ENCODE measurements at regions not wholly inside any gene's neighbourhood (a gene's known extent, or its start where the extent isn't known, plus 50 kb on each side); places are given as distances from the start of the nearest gene placed in this dataset.

DNA sequence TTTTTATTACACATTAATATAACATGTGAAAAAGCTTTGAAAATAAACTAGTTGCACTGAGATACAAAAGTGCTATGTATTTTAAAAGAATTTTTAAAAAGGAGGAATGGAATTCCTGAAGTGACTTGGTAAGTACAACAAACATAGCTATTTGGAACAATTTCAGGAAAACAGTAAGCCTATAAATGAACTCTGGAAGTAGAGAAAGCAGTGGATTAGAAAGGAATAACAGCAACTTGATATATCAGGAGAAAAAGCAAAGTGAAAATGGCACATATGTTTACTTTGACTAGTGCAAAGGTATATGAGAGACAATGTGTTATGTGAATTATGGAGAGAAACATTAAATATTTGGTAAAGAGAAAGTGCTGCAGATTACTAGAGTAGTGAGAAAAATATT lies 811.7 kb downstream of the C12orf50 start:
- ChIA-PET CTCF (interaction anchor here (1.9 kb wide), 1 partner anchor 22 kb away, joined by 4 read pairs; no protein-coding TSS in a partner anchor), POLR2A (no interaction called here)
- no peaks in the 10 kb centered on the region for H3K27me3 ChIP-seq (ENCODE audit: control insufficient read depth in 2 of 2, insufficient read depth in 2 of 2, low read length in 2 of 2)
- FAIRE-seq = no peak
- no peaks in the 10 kb centered on the region for H3K36me3 ChIP-seq (ENCODE audit: control insufficient read depth in 2 of 2, extremely low read depth in 1 of 2, insufficient read depth in 2 of 2, low read length in 2 of 2)
- H3K9me1 ChIP-seq (replicated peaks; ENCODE audit: control insufficient read depth, extremely low read depth, insufficient read depth, low read length) = peaks cover 2% of the 10 kb centered on the region
- H3K4me2 ChIP-seq (ENCODE audit: insufficient read depth, low read length) = no peak overlapping the region
- TF ChIP-seq, protein P1, sequence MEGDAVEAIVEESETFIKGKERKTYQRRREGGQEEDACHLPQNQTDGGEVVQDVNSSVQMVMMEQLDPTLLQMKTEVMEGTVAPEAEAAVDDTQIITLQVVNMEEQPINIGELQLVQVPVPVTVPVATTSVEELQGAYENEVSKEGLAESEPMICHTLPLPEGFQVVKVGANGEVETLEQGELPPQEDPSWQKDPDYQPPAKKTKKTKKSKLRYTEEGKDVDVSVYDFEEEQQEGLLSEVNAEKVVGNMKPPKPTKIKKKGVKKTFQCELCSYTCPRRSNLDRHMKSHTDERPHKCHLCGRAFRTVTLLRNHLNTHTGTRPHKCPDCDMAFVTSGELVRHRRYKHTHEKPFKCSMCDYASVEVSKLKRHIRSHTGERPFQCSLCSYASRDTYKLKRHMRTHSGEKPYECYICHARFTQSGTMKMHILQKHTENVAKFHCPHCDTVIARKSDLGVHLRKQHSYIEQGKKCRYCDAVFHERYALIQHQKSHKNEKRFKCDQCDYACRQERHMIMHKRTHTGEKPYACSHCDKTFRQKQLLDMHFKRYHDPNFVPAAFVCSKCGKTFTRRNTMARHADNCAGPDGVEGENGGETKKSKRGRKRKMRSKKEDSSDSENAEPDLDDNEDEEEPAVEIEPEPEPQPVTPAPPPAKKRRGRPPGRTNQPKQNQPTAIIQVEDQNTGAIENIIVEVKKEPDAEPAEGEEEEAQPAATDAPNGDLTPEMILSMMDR (IDR thresholded peaks at IDR 0.05; ENCODE audit: extremely low read depth in 1 of 2, insufficient read depth in 1 of 2, low read depth in 1 of 2, low read length in 2 of 2) = no peak
- no peak for TF ChIP-seq EZH2 (IDR thresholded peaks at IDR 0.05; ENCODE audit: borderline replicate concordance, low read depth, low read length, severe bottlenecking)
- no peak for TF ChIP-seq MYC (IDR thresholded peaks at IDR 0.05; ENCODE audit: low read depth, low read length)
- no peak for TF ChIP-seq POLR2AphosphoS5 (IDR thresholded peaks at IDR 0.05; ENCODE audit: insufficient read depth, low read depth, low read length)
- TF ChIP-seq FOS (IDR thresholded peaks at IDR 0.05; ENCODE audit: borderline replicate concordance, insufficient read depth, low read length) = no peak
- no peak for TF ChIP-seq POLR2A (IDR thresholded peaks at IDR 0.05; ENCODE audit: low read depth, low read length)
- TF ChIP-seq JUN (IDR thresholded peaks at IDR 0.05; ENCODE audit: borderline replicate concordance, insufficient read depth, insufficient read length, low read depth) = no peak
- TF ChIP-seq GATA2 (IDR thresholded peaks at IDR 0.05; ENCODE audit: insufficient read depth, insufficient read length, low read depth, low read length) = no peak
- TF ChIP-seq, protein P2, sequence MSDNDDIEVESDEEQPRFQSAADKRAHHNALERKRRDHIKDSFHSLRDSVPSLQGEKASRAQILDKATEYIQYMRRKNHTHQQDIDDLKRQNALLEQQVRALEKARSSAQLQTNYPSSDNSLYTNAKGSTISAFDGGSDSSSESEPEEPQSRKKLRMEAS (IDR thresholded peaks at IDR 0.05; ENCODE audit: insufficient read depth, insufficient read length) = no peak
- dilution Hi-C loops (cut with MboI; ENCODE audit: extremely low pct_ligation_motif_present, low sequenced_read_pairs) = no loop called here
- intact Hi-C loops (cut with micrococcal nuclease) = no loop called here
- DNase-seq (ENCODE audit: low read depth, low spot score) = no peak
- H3K4me1 ChIP-seq (ENCODE audit: control insufficient read depth, extremely low read depth, insufficient read depth, low read length) = no peaks in the 10 kb centered on the region
- H3K9me3 ChIP-seq (replicated peaks; ENCODE audit: control insufficient read depth, insufficient read depth, low read length) = no peaks in the 10 kb centered on the region
- H3K4me3 ChIP-seq (replicated peaks in 1 of 3; ENCODE audit: insufficient read depth in 1 of 3, low read depth in 1 of 3, low read length in 3 of 3) = no peak overlapping the region
- no peak overlapping the region for H3K27ac ChIP-seq (ENCODE audit: insufficient read depth, low read depth, low read length)
- no TSS peak for BruUV-seq (replicated peaks)
- no peak overlapping the region for H3K9ac ChIP-seq (replicated peaks; ENCODE audit: extremely low read depth, insufficient read depth, low read length)
- H3K79me2 ChIP-seq (ENCODE audit: control insufficient read depth, insufficient read depth, low read length) = no peaks in the 10 kb centered on the region
- H4K20me1 ChIP-seq (replicated peaks; ENCODE audit: control insufficient read depth, extremely low read depth, insufficient read depth, low read length) = no peaks in the 10 kb centered on the region
- H2AFZ ChIP-seq (ENCODE audit: low read depth, low read length) = no peak overlapping the region

All from endothelial cell of umbilical vein (primary cell).